ENCODE measurements at regions not wholly inside any gene's neighbourhood (a gene's known extent, or its start where the extent isn't known, plus 50 kb on each side); places are given as distances from the start of the nearest gene placed in this dataset.

DNA sequence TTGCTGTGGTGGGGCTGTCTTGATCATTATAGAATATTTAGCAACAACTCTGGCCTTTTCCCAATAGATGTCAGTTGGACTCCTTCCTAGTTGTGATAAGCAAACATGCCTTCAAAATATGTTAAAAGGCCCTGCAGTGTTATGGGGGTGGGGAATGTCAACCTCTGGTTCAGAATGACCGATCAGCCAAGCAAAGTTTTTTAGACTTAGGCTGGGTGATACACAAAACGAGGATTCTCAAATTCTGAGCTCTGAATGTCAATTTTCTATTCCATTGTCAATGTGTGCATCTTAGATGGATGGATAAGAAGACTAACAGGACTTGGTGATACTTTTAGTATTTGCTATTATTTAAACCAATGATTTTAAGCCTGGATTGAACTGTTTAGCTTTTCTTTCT, 940.0 kb upstream of the GRIA3 start:
- Histone ChIP-seq H3K4me1 (no peaks in the 10 kb centered on the region), H3K4me3 (no peak overlapping the region), H3K27ac (no peak overlapping the region), H3K27me3 (no peaks in the 10 kb centered on the region), H3K9me3 (no peaks in the 10 kb centered on the region), H3K36me3 (no peaks in the 10 kb centered on the region)
- TF ChIP-seq POLR2A (IDR thresholded peaks at IDR 0.05), result no peak
- TF ChIP-seq, protein P1, sequence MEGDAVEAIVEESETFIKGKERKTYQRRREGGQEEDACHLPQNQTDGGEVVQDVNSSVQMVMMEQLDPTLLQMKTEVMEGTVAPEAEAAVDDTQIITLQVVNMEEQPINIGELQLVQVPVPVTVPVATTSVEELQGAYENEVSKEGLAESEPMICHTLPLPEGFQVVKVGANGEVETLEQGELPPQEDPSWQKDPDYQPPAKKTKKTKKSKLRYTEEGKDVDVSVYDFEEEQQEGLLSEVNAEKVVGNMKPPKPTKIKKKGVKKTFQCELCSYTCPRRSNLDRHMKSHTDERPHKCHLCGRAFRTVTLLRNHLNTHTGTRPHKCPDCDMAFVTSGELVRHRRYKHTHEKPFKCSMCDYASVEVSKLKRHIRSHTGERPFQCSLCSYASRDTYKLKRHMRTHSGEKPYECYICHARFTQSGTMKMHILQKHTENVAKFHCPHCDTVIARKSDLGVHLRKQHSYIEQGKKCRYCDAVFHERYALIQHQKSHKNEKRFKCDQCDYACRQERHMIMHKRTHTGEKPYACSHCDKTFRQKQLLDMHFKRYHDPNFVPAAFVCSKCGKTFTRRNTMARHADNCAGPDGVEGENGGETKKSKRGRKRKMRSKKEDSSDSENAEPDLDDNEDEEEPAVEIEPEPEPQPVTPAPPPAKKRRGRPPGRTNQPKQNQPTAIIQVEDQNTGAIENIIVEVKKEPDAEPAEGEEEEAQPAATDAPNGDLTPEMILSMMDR (IDR thresholded peaks at IDR 0.05), result no peak
- intact Hi-C loops (cut with DNase I; ENCODE audit: low total_unique reads), result no loop called here
- DNase-seq, result no peak

DNA sequence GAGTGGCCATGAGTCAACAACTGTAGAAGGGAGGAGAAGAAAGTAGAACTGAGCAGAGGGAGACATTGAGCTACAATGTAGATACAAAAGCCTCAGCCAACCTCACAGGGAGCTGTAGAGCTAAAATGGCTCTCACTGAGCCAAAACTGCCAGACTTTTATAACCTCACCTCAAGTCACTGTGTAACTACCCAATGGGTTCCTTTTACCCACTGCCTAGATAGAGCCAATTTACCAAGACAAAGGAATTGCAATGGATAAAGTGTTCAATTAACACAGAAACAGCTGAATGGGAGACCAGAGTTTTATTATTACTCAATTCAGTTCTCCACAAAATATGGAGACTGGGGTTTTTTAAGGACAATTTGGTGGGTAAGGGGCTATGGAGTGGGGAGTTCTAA, 938.9 kb upstream of the GRIA3 start:
- no peaks in the 10 kb centered on the region for H3K9me3 ChIP-seq
- no peak for TF ChIP-seq POLR2A (IDR thresholded peaks at IDR 0.05)
- intact Hi-C loops (cut with DNase I; ENCODE audit: low total_unique reads), result no loop called here
- H3K27me3 ChIP-seq, result no peaks in the 10 kb centered on the region
- DNase-seq, result no peak
- no peak overlapping the region for H3K27ac ChIP-seq
- H3K36me3 ChIP-seq, result no peaks in the 10 kb centered on the region
- no peak overlapping the region for H3K4me3 ChIP-seq
- no peaks in the 10 kb centered on the region for H3K4me1 ChIP-seq

DNA sequence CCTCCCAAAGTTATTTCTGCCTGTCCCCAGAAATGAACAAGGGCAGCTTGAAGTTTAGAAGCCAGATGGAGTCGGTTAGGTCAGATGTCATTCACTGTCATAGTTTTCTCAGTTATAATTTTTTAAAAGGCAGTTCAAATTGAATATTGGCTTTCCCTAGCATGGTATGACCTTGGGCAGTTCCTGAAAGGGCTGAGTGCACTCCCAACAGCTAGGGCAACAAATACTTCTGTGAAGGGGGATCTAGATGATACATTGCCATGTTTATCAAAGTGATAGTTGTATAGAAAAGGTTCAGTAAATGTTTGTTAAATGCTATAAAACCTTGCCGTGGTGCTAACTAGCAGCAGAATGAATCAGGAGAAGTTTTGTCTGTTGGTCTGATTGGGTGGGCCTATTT, 938.1 kb upstream of the GRIA3 start:
- intact Hi-C loops (cut with DNase I; ENCODE audit: low total_unique reads), result no loop called here
- H3K27me3 ChIP-seq, result no peaks in the 10 kb centered on the region
- no peaks in the 10 kb centered on the region for H3K36me3 ChIP-seq
- no peak overlapping the region for H3K27ac ChIP-seq
- no peaks in the 10 kb centered on the region for H3K4me1 ChIP-seq
- no peaks in the 10 kb centered on the region for H3K9me3 ChIP-seq
- DNase-seq, result no peak
- H3K4me3 ChIP-seq, result no peak overlapping the region
- TF ChIP-seq, protein P1 (IDR thresholded peaks at IDR 0.05), result no peak
- no peak for TF ChIP-seq POLR2A (IDR thresholded peaks at IDR 0.05)

DNA sequence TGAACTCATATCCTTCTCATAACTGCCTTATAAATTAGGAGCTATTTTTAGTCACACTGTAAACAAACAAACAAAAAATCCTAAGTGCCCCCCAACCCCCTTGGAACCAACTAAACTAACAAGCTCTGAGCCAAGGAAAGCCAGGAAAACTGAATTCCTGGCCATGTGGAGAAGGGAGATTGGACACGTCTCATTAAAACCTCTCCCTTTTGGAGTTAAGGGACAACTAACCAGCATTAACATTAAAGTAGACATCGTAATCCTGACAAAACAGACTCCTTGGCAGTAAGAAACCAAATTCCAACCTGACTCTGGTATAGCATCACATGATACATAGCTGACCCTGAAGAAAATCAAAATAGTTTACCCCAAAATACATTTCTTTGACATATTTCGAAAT, 937.1 kb upstream of the GRIA3 start:
- Histone ChIP-seq H3K4me3 (no peak overlapping the region), H3K4me1 (no peaks in the 10 kb centered on the region), H3K9me3 (no peaks in the 10 kb centered on the region), H3K27ac (no peak overlapping the region), H3K36me3 (no peaks in the 10 kb centered on the region), H3K27me3 (no peaks in the 10 kb centered on the region)
- TF ChIP-seq, protein P1 (IDR thresholded peaks at IDR 0.05), result no peak
- no peak for TF ChIP-seq POLR2A (IDR thresholded peaks at IDR 0.05)
- intact Hi-C loops (cut with DNase I; ENCODE audit: low total_unique reads), result no loop called here
- no peak for DNase-seq

DNA sequence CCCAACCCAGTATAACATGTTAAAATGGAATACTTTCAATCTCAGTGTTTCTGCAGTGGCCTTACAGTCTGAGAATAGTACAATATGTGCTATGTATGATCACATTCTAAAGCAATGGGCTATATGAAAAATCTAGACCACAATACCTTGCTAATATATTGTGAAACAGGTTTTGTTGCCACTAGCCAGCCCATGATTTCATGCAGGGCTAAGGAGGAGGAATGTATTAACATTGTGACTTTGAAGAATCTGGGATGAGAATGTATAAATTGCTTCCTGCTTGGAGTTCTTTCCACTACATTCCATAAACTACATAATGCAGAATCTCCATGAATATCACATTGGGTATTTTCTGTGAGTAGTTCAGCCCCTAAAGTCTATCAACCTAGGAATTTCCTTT, 935.4 kb upstream of the GRIA3 start:
- TF ChIP-seq POLR2A (IDR thresholded peaks at IDR 0.05), result no peak
- TF ChIP-seq, protein P1 (IDR thresholded peaks at IDR 0.05), result no peak
- Histone ChIP-seq H3K4me1 (no peaks in the 10 kb centered on the region), H3K36me3 (no peaks in the 10 kb centered on the region), H3K27me3 (no peaks in the 10 kb centered on the region), H3K27ac (no peak overlapping the region), H3K9me3 (no peaks in the 10 kb centered on the region), H3K4me3 (no peak overlapping the region)
- no peak for DNase-seq
- intact Hi-C loops (cut with DNase I; ENCODE audit: low total_unique reads), result no loop called here

DNA sequence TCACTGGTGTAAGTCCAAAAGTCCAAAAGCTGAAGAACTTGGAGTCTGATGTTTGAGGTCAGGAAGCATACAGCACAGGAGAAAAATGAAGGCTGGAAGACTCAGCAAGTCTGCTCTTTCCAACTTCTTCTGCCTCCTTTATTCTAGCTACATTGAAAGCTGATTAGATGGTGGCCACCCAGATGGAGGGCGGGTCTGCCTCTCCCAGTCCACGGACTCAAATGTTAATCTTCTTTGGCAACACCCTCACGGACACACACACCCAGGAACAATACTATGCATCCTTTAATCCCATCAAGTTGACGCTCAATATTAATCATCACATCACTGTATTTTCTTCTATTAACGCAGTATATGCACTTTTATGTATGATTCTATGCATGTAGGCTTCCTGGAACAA, 931.6 kb upstream of the GRIA3 start:
- intact Hi-C loops (cut with DNase I; ENCODE audit: low total_unique reads), result no loop called here
- TF ChIP-seq, protein P1 (IDR thresholded peaks at IDR 0.05), result no peak
- no peak for TF ChIP-seq POLR2A (IDR thresholded peaks at IDR 0.05)

More for the DNA sequence above, 931.6 kb upstream of the GRIA3 start:
- DNase-seq, result no peak
- Histone ChIP-seq H3K4me3 (no peak overlapping the region), H3K27ac (no peak overlapping the region), H3K27me3 (no peaks in the 10 kb centered on the region), H3K36me3 (no peaks in the 10 kb centered on the region), H3K9me3 (no peaks in the 10 kb centered on the region), H3K4me1 (no peaks in the 10 kb centered on the region)
